SU-DHL-6 (cell line): ENCODE measurements at regions not wholly inside any gene's neighbourhood (a gene's known extent, or its start where the extent isn't known, plus 50 kb on each side); places are given as distances from the start of the nearest gene placed in this dataset.

ENCODE experiments used
- EZH2phosphoT487 ChIP-seq: fragments of 200-600 bp; sonication (generic), shearing (Covaris generic); conservative IDR thresholded peaks from 2 replicates; pipeline ENCODE4 v1.6.1; 2018; ENCODE audit warnings: mild to moderate bottlenecking, antibody characterized with exemption, low read length, moderate library complexity, mixed read lengths
- TF ChIP-seq, protein P1 (sequence below): fragments of 200-600 bp; sonication (generic); IDR thresholded peaks from one replicate; pipeline ENCODE4 v1.5.1; 2017; ENCODE audit warnings: antibody characterized with exemption, mild to moderate bottlenecking, low read length, moderate library complexity; ENCODE audit not compliant: insufficient read depth, poor library complexity, severe bottlenecking

GRCh38 chr2:12076810-12077209 lies 330.4 kb downstream of the LPIN1 start:
- TF ChIP-seq, protein P1, sequence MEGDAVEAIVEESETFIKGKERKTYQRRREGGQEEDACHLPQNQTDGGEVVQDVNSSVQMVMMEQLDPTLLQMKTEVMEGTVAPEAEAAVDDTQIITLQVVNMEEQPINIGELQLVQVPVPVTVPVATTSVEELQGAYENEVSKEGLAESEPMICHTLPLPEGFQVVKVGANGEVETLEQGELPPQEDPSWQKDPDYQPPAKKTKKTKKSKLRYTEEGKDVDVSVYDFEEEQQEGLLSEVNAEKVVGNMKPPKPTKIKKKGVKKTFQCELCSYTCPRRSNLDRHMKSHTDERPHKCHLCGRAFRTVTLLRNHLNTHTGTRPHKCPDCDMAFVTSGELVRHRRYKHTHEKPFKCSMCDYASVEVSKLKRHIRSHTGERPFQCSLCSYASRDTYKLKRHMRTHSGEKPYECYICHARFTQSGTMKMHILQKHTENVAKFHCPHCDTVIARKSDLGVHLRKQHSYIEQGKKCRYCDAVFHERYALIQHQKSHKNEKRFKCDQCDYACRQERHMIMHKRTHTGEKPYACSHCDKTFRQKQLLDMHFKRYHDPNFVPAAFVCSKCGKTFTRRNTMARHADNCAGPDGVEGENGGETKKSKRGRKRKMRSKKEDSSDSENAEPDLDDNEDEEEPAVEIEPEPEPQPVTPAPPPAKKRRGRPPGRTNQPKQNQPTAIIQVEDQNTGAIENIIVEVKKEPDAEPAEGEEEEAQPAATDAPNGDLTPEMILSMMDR, result no peak
- no peak for TF ChIP-seq EZH2phosphoT487
